NCI-H2029 (cell line): ENCODE measurements at regions not wholly inside any gene's neighbourhood (a gene's known extent, or its start where the extent isn't known, plus 50 kb on each side); places are given as distances from the start of the nearest gene placed in this dataset.

Experiments used
- DNase-seq: peaks from one replicate; lab custom pipeline; 2025; lab: John Stamatoyannopoulos, UW

- DNase-seq: no peak
Measured at GRCh38 chr2:129255610-129256313, 723.7 kb upstream of the RAB6C start.

GRCh38 chr2:129256642-129257041, 722.8 kb upstream of the RAB6C start:
- DNase-seq: no peak

GRCh38 chr2:129262934-129263333, 716.5 kb upstream of the RAB6C start:
- DNase-seq: no peak

GRCh38 chr2:129263939-129264338, 715.5 kb upstream of the RAB6C start:
- DNase-seq: no peak

GRCh38 chr2:129267559-129267958, 711.9 kb upstream of the RAB6C start:
- no peak for DNase-seq

- DNase-seq: no peak
Measured at GRCh38 chr2:129273266-129274037, 706.0 kb upstream of the RAB6C start.

GRCh38 chr2:129274038-129274415, 705.4 kb upstream of the RAB6C start:
- no peak for DNase-seq

GRCh38 chr2:129274918-129275317, 704.5 kb upstream of the RAB6C start:
- DNase-seq: no peak

GRCh38 chr2:129275706-129276105, 703.8 kb upstream of the RAB6C start:
- no peak for DNase-seq

GRCh38 chr2:129276978-129277584, 702.4 kb upstream of the RAB6C start:
- DNase-seq: no peak

- DNase-seq: no peak
Measured at GRCh38 chr2:129277585-129277981, 701.9 kb upstream of the RAB6C start.

GRCh38 chr2:129281791-129282530, 697.5 kb upstream of the RAB6C start:
- DNase-seq: peak; percentile 62

GRCh38 chr2:129285012-129285411, 694.5 kb upstream of the RAB6C start:
- no peak for DNase-seq

GRCh38 chr2:129293326-129293725, 686.1 kb upstream of the RAB6C start:
- DNase-seq: no peak

- DNase-seq: no peak
Measured at GRCh38 chr2:129296396-129296795, 683.1 kb upstream of the RAB6C start.

- DNase-seq: peak; percentile 19
Measured at GRCh38 chr2:129296806-129297205, 682.7 kb upstream of the RAB6C start.

GRCh38 chr2:129297430-129297829, 682.0 kb upstream of the RAB6C start:
- DNase-seq: no peak

- DNase-seq: no peak
Measured at GRCh38 chr2:129299338-129299737, 680.1 kb upstream of the RAB6C start.

GRCh38 chr2:129299756-129300155, 679.7 kb upstream of the RAB6C start:
- no peak for DNase-seq

- no peak for DNase-seq
Measured at GRCh38 chr2:129300456-129300855, 679.0 kb upstream of the RAB6C start.

GRCh38 chr2:129301431-129301913, 678.0 kb upstream of the RAB6C start:
- DNase-seq: no peak

- no peak for DNase-seq
Measured at GRCh38 chr2:129302106-129302505, 677.4 kb upstream of the RAB6C start.
